OCI-LY7 (cell line): ENCODE measurements at regions not wholly inside any gene's neighbourhood (a gene's known extent, or its start where the extent isn't known, plus 50 kb on each side); places are given as distances from the start of the nearest gene placed in this dataset.

Experiments used
- BruUV-seq: library from RNA; stranded (reverse); fragments of 400-500 nt; replicated peaks from 2 replicates; lab custom pipeline; 2021; lab: Mats Ljungman, UMichigan
- CTCF ChIA-PET: fragments of 300-600 bp; sonication (Branson Sonifier 250); formaldehyde crosslinking; loops from one replicate; lab custom pipeline; 2022; ENCODE audit warnings: antibody characterized with exemption; ENCODE audit not compliant: unreplicated experiment; lab: Charles Lee
- POLR2A ChIA-PET: fragments of 300-600 bp; sonication (Branson Sonifier 250); formaldehyde crosslinking; loops from one replicate; lab custom pipeline; 2022; ENCODE audit warnings: antibody characterized with exemption; lab: Charles Lee
- DNase-seq: peaks from one replicate; pipeline ENCODE4 v3.0.0-alpha.2; 2015; ENCODE audit warnings: low spot score
- H2AFZ ChIP-seq: fragments of 200-600 bp; sonication (generic), shearing (Covaris generic); 2 replicates; pipeline ENCODE4 v1.6.1; 2014; ENCODE audit warnings: mild to moderate bottlenecking, antibody characterized with exemption, low read length, moderate library complexity
- H3K27ac ChIP-seq: fragments of 200-600 bp; sonication (generic); 2 replicates; pipeline ENCODE4 v1.5.1; 2014; ENCODE audit warnings: mixed run types, low read depth, mild to moderate bottlenecking, moderate library complexity, low read length, inconsistent platforms; ENCODE audit not compliant: poor library complexity, severe bottlenecking
- H3K36me3 ChIP-seq: fragments of 200-600 bp; sonication (generic); 2 replicates; pipeline ENCODE4 v1.6.1; 2014; ENCODE audit warnings: mild to moderate bottlenecking, antibody characterized with exemption, low read length, moderate library complexity, mixed read lengths; ENCODE audit not compliant: insufficient read depth
- H3K4me1 ChIP-seq: fragments of 200-600 bp; sonication (generic); 2 replicates; pipeline ENCODE4 v1.5.1; 2014; ENCODE audit warnings: mild to moderate bottlenecking, low read length; ENCODE audit not compliant: insufficient read depth, poor library complexity, severe bottlenecking
- H3K4me2 ChIP-seq: fragments of 200-600 bp; sonication (generic); 2 replicates; pipeline ENCODE4 v1.6.1; 2014; ENCODE audit warnings: mild to moderate bottlenecking, low read length
- H3K4me3 ChIP-seq: fragments of 200-600 bp; sonication (generic); 2 replicates; pipeline ENCODE4 v1.5.1; 2014; ENCODE audit warnings: mild to moderate bottlenecking, low read depth, low read length; ENCODE audit not compliant: poor library complexity, severe bottlenecking
- H3K79me2 ChIP-seq: fragments of 200-600 bp; sonication (generic); 2 replicates; pipeline ENCODE4 v1.6.1; 2016; ENCODE audit warnings: low read depth, mild to moderate bottlenecking, low read length, moderate library complexity, mixed read lengths; ENCODE audit not compliant: insufficient read depth
- H3K9me2 ChIP-seq: fragments of 200-600 bp; sonication (generic); 2 replicates; pipeline ENCODE4 v1.6.1; 2016; ENCODE audit warnings: mild to moderate bottlenecking, low read length, mixed read lengths; ENCODE audit not compliant: insufficient read depth
- H3K9me3 ChIP-seq: fragments of 200-600 bp; sonication (generic); 2 replicates; pipeline ENCODE4 v1.6.1; 2014; ENCODE audit warnings: mild to moderate bottlenecking, mixed run types, low read length, mixed read lengths
- H4K20me1 ChIP-seq: fragments of 200-600 bp; sonication (generic); 2 replicates; pipeline ENCODE4 v1.6.1; 2014; ENCODE audit warnings: mild to moderate bottlenecking, antibody characterized with exemption, low read length, moderate library complexity, mixed read lengths; ENCODE audit not compliant: insufficient read depth
- CTCF ChIP-seq: fragments of 200-600 bp; sonication (generic); conservative IDR thresholded peaks from 2 replicates; pipeline ENCODE4 v1.5.1; 2014; ENCODE audit warnings: mild to moderate bottlenecking, antibody characterized with exemption, low read length, moderate library complexity, mixed read lengths
- EZH2phosphoT487 ChIP-seq: fragments of 200-600 bp; sonication (generic); IDR thresholded peaks from 2 replicates; pipeline ENCODE4 v1.6.1; 2018; ENCODE audit warnings: low read depth, borderline replicate concordance, mild to moderate bottlenecking, mixed run types, antibody characterized with exemption, low read length, moderate library complexity, mixed read lengths
- intact Hi-C: fragments of 100-400 bp; cut with micrococcal nuclease; formaldehyde crosslinking; loops from one replicate; pipeline ENCODE4 v1.10.0; 2022; ENCODE audit not compliant: unreplicated experiment

DNA sequence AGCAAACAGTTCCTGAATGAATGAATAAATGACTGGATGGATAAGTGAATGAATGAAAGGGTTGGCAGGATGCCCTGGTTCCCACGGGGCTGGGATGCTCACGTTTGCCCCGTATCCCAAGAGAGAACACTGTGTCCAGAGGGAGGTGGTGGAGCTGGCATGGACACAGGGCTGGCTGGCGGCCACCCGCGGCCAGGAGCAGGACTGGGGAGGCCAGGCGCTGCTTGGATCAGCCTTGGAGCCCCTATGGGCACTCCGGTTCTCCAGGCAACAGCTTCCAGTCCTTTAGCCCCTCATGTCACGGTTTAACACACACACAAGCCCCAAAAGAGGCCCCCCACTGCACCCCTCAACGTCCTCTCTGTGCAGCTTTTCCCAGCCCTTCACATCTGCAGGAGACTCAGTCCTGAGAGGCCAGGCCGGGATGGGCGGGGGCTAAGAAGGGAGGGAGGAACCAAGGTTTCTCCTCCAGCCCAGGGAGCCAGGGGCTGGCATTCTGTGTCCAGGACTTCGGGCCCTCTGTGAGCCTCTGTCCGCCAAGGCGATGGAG is 86.0 kb upstream of the ALDH1L1 start:
- no peak overlapping the region for H2AFZ ChIP-seq
- no peak overlapping the region for H3K4me2 ChIP-seq
- no peak for DNase-seq
- no peaks in the 10 kb centered on the region for H4K20me1 ChIP-seq
- H3K9me2 ChIP-seq: no peaks in the 10 kb centered on the region
- ChIA-PET CTCF (no interaction called here), POLR2A (no interaction called here)
- no peaks in the 10 kb centered on the region for H3K9me3 ChIP-seq
- no peaks in the 10 kb centered on the region for H3K79me2 ChIP-seq
- no peak overlapping the region for H3K4me3 ChIP-seq
- H3K36me3 ChIP-seq: no peaks in the 10 kb centered on the region
- H3K27ac ChIP-seq: no peak overlapping the region
- BruUV-seq: no TSS peak
- H3K4me1 ChIP-seq: peaks cover 3% of the 10 kb centered on the region
- TF ChIP-seq CTCF (no peak), EZH2phosphoT487 (no peak)
- intact Hi-C loops: no loop called here

DNA sequence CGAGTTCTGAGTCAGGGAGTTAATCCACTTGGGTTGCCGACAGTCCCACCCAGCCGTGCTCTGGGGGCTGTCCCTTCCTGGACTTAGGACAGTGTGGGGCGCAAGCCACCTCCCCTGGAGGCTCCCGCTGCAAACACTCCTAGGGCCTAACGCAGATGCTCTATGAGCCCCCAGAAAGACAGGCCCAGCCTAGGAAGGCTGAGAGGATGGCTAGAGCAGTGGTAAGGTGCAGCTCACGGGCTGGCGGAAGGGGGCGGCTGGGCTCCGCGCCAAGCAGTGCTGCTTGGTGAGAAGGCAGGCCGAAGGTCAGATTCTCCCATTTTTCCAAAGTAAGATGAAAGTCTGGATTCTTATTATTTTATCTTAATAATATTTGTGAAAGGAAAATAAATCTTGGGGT is 84.6 kb upstream of the ALDH1L1 start:
- CTCF ChIA-PET: no interaction called here

More for the DNA sequence above, 84.6 kb upstream of the ALDH1L1 start:
- no peaks in the 10 kb centered on the region for H3K36me3 ChIP-seq
- peaks cover 17% of the 10 kb centered on the region for H3K4me1 ChIP-seq
- no peak for DNase-seq
- intact Hi-C loops: no loop called here
- H2AFZ ChIP-seq: no peak overlapping the region
- POLR2A ChIA-PET: no interaction called here
- TF ChIP-seq CTCF (no peak), EZH2phosphoT487 (no peak)
- H3K27ac ChIP-seq: no peak overlapping the region
- no peaks in the 10 kb centered on the region for H3K9me3 ChIP-seq
- H3K4me2 ChIP-seq: no peak overlapping the region
- H3K4me3 ChIP-seq: no peak overlapping the region
- H3K79me2 ChIP-seq: no peaks in the 10 kb centered on the region
- H4K20me1 ChIP-seq: no peaks in the 10 kb centered on the region
- no TSS peak for BruUV-seq
- no peaks in the 10 kb centered on the region for H3K9me2 ChIP-seq
